ENCODE measurements at regions not wholly inside any gene's neighbourhood (a gene's known extent, or its start where the extent isn't known, plus 50 kb on each side); places are given as distances from the start of the nearest gene placed in this dataset.

GRCh38 chr4:148510211-148510610, 68.0 kb upstream of the NR3C2 start:
- CTCF ChIA-PET = no interaction called here
- DNase-seq (ENCODE audit: low read depth in 1 of 2, low spot score in 1 of 2) (no peak), FAIRE-seq (no peak), ATAC-seq (no peak)
- H3K4me1 ChIP-seq = no peaks in the 10 kb centered on the region
- POLR2A ChIA-PET = no interaction called here
- no peak overlapping the region for H3K27ac ChIP-seq
- WGBS (ENCODE audit: missing lambda C conversion rate) = 22% methylated on average over 2 of the region's 2 CpGs
- TF ChIP-seq POLR2A (IDR thresholded peaks at IDR 0.05; ENCODE audit: low read length) = no peak
- TF ChIP-seq MAFK (IDR thresholded peaks at IDR 0.05; ENCODE audit: partially characterized antibody) = no peak
- no peak for TF ChIP-seq CHD4 (IDR thresholded peaks at IDR 0.05; ENCODE audit: borderline replicate concordance)
- no peak for TF ChIP-seq CHD2 (IDR thresholded peaks at IDR 0.05; ENCODE audit: low read length, partially characterized antibody)
- TF ChIP-seq SREBF2 (IDR thresholded peaks at IDR 0.05) = no peak
- TF ChIP-seq EHMT2 (IDR thresholded peaks at IDR 0.05; ENCODE audit: low read depth) = no peak
- TF ChIP-seq PHF8 (IDR thresholded peaks at IDR 0.05; ENCODE audit: borderline replicate concordance, low read depth) = no peak
- TF ChIP-seq HOXA7 (CRISPR knock-in tag; IDR thresholded peaks at IDR 0.05) = no peak
- no peak for TF ChIP-seq RFX5 (IDR thresholded peaks at IDR 0.05)
- TF ChIP-seq ZSCAN20 (CRISPR knock-in tag; IDR thresholded peaks at IDR 0.05) = no peak
- no peak for TF ChIP-seq SMC3 (IDR thresholded peaks at IDR 0.05)
- no peak for TF ChIP-seq MYC (IDR thresholded peaks at IDR 0.05; ENCODE audit: borderline replicate concordance, low read length)
- TF ChIP-seq CTCF (IDR thresholded peaks at IDR 0.05) = no peak
- no peak for TF ChIP-seq HES2 (IDR thresholded peaks at IDR 0.05)
- no peak for TF ChIP-seq ATOH8 (CRISPR knock-in tag; IDR thresholded peaks at IDR 0.05; ENCODE audit: low read depth)
- H3K9me3 ChIP-seq = no peaks in the 10 kb centered on the region
- H3K4me2 ChIP-seq = no peak overlapping the region
- no peak overlapping the region for H3K4me3 ChIP-seq

- 5% methylated on average over 1 of the region's 1 CpG for WGBS (ENCODE audit: missing lambda C conversion rate)
- FAIRE-seq = no peak
- no peak for DNase-seq (ENCODE audit: low read depth in 1 of 2, low spot score in 1 of 2)
Observed at GRCh38 chr4:148503681-148504080, 61.5 kb upstream of the NR3C2 start.

More at GRCh38 chr4:148503681-148504080, 61.5 kb upstream of the NR3C2 start:
- H3K27ac ChIP-seq = no peak overlapping the region
- no peak overlapping the region for H3K4me3 ChIP-seq
- H3K9me3 ChIP-seq = no peaks in the 10 kb centered on the region
- no peaks in the 10 kb centered on the region for H3K4me1 ChIP-seq
- ChIA-PET POLR2A (no interaction called here), CTCF (no interaction called here)
- no peak for ATAC-seq
- TF ChIP-seq CHD4 (IDR thresholded peaks at IDR 0.05; ENCODE audit: borderline replicate concordance) (no peak), CHD2 (IDR thresholded peaks at IDR 0.05; ENCODE audit: low read length, partially characterized antibody) (no peak), HEYL (CRISPR knock-in tag; IDR thresholded peaks at IDR 0.05) (no peak), ELK1 (IDR thresholded peaks at IDR 0.05; ENCODE audit: low read depth, low read length) (no peak), RAD21 (conservative IDR thresholded peaks at IDR 0.05 in 1 of 2, IDR thresholded peaks at IDR 0.05 in 1 of 2) (no peak), NFE2L2 (conservative IDR thresholded peaks at IDR 0.05; ENCODE audit: low read length) (no peak), RNF2 (IDR thresholded peaks at IDR 0.05; ENCODE audit: borderline replicate concordance, low read depth) (no peak), PBX3 (IDR thresholded peaks at IDR 0.05) (no peak), CTCF (IDR thresholded peaks at IDR 0.05) (no peak), HOXB5 (CRISPR knock-in tag; IDR thresholded peaks at IDR 0.05) (no peak), HDAC2 (IDR thresholded peaks at IDR 0.05) (no peak), CEBPB (IDR thresholded peaks at IDR 0.05) (no peak), USF2 (IDR thresholded peaks at IDR 0.05) (no peak)
- no peak overlapping the region for H3K4me2 ChIP-seq
